GM19463 (cell line): ENCODE measurements at regions not wholly inside any gene's neighbourhood (a gene's known extent, or its start where the extent isn't known, plus 50 kb on each side); places are given as distances from the start of the nearest gene placed in this dataset.
"Not testable (repeated sequence)": the region's sequence is repeated elsewhere in the genome, so short reads cannot be mapped to it uniquely, and the experiment has no call there.

Source experiments
- ATAC-seq: cut with Tn5 transposase; IDR thresholded peaks from one replicate; pipeline ENCODE4 v1.9.1; 2021; ENCODE audit warnings: mild to moderate bottlenecking, moderate library complexity; ENCODE audit not compliant: unreplicated experiment

DNA sequence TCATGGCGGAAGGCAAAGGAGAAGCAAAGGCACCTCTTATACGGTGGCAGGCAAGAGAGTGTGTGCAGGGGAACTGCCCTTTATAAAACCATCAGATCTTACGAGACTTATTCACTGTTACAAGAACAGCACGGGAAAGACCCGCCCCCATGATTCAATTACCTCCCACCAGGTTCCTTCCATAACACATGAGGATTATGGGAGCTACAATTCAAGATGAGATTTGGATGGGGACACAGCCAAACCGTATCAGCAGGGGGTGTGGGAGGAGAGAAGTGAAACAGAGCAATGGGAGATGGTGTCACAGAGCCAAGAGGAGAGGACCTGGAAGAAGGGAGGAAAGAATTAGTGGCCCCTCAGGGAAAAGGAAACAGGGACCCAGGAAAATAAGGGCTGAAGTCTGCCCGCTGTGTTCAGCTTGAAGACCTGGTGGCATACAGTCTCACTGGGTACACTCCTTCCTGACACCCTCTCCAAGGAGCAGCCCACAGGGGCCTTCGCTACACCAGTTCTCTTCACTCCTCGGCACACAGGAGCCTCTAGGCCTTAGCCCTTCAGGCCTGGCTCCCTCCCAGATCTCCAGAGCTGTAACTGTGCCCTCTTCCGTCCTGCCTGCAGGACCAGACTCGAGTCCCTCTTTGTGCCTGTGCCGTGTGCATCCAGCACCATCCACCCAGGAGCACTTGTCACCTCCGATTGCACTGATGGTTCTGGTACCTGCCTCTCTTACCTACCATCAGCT, 262.1 kb downstream of the EIPR1 start:
- no peak for ATAC-seq

DNA sequence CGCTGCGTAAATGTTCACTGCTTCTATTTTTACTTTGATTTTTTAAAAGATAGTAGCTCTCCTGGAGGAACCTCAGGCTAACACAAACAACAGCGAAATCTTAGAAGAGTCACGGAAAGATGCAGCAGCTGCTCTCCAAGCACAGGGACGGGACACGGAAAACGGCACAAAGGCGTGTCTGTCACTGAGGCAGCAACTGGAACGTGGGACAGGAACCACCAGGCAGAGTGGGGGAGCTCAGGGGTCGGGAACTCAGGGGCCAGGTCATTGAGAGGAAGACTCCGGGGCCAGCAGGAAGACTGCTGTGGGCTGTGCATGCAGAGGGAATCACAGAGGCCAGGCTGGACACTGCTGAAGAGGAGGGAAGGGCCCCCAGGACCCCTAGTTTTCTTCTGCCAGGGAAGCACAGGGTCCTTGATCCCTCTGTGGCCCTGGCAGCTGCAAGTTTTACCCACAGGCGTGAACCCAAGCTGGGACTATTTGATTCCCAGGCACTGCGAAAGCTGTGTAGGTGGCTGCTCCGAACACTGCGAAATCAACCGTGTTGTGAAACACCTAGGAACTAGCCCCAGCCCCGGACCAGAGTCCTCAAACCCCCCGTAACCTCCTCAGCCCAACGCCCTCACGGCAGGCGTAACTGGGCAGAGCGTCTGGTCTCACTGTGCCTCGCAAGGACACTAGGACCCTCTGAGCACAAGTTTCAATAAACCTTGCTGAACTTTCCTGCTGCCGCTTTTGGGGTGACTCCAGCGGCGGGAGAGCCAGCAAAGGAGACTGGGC, 263.0 kb downstream of the EIPR1 start:
- ATAC-seq: no peak

DNA sequence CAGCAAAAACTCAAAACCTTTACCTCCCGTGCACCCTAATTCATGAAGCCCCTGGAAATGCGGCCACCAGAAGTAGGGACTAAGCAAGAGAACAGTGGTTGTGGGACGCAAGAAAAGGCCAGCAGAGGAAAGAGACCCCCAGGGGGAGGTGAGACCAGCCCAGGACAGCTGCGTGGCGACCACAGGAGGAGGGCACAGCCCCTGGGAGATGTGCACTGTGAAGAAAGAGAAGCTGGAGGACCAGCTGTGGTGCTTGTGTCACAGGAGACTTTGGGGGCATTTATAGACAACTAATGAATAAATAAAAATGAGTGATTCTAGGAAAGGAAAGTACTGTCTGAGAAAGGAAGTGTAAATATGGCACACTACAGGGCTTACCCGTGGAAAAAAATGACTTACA, 263.8 kb downstream of the EIPR1 start:
- no peak for ATAC-seq

DNA sequence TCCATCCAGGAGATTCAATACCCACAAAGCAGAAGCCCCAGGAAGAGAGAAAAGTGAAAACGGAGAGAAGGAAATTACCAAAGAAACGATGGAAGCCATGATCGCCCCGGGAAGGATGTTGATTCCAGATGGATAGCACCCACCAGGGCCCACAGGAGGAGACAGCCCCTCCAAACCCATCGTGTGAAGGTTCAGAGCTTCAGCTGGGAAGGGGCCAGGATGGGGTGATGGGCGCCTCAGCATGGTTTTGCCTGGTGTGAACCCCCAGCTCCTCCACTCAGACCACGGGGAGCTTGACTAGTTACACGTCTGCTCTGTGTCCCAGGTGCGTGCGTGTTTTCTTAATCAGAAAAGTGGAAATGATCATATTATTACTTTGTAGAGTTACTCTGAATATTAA, 264.5 kb downstream of the EIPR1 start:
- ATAC-seq: no peak

DNA sequence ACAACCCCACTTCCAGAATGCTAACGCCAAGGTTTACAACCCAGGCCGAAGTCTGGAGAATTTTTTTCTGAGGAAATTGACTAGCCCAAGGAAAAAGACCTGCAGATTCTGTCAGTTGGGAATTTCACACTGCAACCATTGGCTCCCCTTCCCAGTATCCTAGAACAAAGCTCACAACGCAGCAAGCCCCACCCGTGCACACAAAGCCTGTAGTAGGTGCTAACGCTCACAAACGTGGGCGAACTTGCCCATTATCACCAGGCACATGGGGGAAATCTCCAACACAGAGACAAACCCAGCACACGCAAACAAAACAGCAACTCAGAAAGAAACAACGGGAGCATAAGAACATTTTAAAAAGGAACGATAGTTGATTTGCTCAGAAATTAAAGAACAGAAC, 265.1 kb downstream of the EIPR1 start:
- no peak for ATAC-seq

DNA sequence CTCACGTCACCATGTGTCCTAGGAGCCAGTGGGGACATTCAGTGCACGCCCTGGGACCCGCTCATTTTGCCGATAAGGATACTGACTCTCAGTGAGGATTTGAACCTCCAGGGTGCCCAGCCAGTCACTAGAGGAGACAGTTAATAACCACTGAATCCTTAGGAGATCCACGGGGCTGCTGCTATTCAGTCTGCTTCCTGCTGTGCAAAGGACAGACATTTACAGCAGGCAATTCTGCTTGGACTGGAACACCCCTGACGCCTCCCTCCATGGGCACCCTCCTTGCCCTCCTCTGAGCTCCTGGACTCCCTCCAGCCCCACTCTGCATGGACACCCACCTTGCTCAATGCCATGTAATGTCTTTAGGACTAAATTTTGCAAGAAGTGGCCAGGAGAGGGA, 265.5 kb downstream of the EIPR1 start:
- ATAC-seq: no peak

DNA sequence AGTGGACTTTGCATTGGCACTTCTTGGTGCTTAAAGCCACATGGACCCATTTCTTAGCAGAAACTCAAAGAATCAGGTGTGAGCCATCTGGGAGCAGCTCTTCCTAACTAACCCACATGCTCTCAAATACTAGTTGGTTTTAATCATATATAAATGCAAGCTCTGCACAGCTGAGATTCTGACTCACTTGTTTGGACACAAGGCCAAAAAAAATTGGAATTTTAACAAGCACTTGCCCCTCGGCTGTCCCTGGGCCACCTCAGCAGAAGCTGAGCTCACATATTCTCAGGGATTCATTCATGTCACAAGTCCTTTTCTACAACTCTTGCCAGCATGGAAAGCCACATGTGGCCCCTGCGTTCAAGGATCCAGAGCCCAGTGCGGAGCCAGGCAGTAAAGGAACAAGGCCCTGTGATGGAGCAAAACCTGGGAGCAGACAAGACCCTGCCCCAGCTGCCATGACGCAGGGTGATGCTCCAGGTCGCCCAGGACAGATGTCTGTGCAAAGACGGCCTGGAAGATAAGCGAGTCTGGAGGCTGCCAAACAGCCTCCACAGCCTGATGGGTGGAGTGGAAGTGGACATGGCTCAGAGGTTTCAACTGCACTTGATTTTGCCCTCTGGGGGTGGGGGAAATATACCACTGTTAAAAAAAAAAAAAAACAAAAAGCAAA, 266.5 kb downstream of the EIPR1 start:
- ATAC-seq: no peak

DNA sequence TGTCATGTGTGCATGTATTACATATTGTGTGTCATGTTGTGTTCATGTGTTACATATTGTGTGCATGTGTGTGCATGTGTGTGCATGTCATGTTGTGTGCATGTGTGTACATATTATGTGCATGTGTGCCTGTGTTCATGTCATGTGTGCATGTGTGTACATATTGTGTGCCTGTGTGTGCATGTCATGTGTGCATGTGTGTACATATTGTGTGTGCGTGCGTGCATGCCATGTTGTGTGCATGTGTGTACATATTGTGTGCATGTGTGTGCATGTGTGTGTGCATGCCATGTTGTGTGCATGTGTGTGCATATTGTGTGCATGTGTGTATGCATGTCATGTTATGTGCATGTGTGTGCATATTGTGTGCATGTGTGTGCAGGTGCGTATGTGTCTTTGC, 267.1 kb downstream of the EIPR1 start:
- ATAC-seq: no peak

DNA sequence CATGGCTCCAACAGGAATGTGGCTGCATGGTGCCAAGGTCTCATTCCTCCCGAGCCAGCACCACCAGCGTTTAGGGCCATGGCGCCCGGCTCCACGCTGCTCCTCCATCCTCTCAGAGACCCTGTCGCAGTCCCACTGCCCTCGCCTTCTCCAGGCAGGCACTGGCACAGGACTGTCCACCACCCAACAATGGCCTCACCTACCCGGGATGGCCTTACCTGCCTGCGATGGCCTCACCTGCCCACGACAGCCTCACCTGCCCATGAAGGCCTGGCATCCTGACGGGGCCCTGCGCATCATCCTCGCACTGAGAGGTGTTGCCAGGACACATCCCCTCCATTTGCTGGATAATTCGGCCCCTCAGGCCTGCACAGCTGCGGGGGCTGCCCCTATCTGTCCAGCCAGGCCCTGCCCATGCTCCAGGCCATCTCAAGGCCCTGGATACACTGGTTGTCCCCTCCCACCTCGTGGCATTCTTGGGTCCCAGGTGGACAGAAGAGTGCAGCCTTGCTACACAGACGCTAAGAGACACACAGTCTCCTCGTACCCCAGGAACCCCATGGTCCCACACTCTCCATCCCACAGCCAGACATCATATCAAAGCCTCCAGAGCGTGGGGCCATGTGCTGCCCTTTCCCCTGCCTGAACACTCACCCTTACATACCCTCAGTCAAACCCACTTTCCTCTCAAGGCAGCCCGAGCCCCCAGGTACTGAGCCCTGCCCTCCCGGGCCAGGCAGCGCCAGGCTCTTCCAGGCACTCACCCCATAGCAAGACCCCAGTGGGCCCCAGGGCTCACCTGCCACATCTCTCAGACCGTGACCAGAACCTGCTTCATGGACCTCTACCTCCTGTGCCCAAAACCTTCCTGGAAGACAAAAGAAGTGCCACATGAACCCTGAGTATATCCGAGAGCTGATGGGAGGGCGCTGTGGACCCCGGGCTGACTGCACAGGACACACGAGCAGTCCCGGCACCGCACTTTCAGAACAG, 268.6 kb downstream of the EIPR1 start:
- no peak for ATAC-seq

DNA sequence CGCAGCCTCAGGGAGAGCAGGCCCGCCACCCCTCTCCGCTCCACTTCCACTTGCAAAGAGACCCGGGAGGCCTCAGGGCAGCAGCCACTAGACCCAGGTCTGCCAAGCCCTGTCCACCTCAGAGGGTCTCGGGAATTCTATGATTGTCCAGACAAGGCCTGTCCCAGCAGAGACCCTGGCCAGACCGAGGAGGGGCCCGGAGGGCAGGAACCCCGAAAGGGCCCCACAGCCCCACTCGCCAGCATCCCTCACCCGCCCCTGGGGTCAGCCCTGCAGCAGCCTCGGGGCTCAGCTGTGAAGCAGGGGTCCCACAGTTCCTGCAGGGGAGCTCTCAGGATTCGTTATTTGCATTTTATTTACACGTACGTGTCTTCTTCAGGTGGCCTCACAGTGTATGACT, 269.5 kb downstream of the EIPR1 start:
- ATAC-seq: no peak

DNA sequence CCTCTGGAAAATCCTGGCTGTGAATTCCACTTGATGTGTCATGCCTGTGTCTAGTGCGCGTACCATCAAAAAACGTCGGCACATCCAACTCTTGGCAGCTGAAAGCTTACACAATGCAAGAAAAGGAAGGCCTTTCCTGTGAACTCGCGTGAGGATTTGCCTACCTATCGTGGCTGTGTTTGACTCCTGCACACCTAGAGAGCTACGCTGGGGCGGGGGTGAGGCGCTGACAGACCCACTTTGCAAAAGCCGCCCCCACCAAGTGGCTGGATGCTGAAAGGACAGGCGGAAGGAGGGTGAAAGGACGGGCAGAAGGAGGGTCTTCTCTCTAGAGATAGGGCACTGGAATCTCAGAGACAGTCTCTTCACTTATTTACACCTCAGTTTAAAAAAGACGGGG, 270.1 kb downstream of the EIPR1 start:
- no peak for ATAC-seq

DNA sequence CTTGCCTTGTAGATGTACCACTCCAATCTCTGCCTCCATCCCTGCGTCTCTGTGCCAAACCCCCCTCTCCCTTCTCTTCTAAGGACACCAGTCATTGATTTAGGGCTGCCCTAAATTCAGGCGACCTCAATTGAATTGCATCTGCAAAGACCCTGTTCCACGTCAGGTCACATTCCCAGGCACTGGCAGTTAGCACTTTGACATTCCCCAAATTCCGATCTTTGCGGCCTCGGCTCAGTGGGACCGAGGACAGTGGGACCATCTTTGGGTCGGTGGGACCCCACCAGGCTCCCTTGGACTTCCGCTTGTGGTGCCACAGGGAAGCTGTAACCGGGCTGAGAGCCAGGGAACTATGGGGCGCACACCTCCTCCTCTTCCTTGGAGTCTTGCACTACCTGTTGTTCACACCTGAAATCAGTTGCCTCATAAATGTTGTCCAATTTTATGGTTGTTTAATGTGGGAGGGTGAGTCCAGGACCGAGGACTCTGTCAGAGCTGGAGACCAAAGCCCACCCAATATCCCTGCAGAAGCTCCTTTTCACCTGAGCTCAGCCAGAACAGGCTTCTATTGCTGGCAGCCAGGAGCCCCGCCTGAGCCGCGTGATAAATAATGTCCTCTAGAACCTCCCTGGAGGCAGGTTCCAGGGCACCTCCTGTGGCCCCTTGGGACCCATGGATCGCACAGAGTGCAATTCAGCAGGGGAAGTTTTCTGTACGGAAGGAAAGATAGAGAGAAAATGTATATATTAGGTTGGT, 271.6 kb downstream of the EIPR1 start:
- no peak for ATAC-seq

DNA sequence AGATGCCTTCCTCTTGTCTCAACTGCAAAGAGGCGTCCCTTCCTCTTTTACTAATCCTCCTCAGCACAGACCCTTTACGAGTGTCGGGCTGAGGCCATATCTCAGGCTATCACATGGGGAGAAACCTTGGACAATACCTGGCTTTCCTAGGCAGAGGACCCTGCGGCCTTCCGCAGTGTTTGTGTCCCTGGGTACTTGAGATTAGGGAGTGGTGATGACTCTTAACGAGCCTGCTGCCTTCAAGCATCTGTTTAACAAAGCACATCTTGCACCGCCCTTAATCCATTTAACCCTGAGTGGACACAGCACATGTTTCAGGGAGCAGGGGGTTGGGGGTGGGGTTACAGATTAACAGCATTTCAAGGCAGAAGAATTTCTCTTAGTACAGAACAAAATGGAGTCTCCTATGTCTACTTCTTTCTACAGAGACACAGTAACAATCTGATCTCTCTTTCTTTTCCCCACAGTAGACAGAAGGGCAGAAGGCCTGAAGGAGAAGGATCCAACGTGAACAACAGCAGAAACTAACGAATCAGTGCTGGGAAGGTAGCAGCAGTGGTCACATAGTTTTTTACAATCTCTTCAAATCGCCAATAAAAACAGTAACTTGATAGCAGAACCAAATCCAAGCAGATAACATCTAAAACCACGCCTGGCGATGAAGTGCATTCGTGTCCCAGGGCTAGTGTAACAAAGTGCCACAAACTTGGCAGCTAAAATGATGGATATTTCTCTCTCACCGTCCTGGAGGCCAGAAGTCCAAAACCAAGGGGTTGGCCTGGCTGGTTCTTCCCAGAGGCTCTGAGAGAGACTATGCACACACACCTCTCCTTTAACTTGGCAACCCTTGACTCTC, 272.4 kb downstream of the EIPR1 start:
- not testable (repeated sequence) for ATAC-seq

DNA sequence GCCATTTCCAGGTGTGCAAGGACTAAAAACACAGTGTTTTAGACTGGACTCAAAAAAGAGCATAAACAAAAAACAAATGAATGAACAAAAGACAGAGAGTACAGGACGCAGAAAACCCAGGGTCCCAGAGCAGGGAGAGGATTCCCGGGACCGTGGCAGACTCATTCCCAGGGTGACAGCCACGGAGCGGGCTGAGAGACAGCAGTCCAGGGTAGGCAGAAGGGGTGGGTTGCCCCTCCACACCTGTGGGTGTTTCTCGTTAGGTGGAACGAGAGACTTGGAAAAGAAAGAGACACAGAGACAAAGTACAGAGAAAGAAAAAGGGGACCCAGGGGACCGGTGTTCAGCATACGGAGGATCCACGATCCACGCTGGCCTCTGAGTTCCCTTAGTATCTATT, 273.4 kb downstream of the EIPR1 start:
- no peak for ATAC-seq

DNA sequence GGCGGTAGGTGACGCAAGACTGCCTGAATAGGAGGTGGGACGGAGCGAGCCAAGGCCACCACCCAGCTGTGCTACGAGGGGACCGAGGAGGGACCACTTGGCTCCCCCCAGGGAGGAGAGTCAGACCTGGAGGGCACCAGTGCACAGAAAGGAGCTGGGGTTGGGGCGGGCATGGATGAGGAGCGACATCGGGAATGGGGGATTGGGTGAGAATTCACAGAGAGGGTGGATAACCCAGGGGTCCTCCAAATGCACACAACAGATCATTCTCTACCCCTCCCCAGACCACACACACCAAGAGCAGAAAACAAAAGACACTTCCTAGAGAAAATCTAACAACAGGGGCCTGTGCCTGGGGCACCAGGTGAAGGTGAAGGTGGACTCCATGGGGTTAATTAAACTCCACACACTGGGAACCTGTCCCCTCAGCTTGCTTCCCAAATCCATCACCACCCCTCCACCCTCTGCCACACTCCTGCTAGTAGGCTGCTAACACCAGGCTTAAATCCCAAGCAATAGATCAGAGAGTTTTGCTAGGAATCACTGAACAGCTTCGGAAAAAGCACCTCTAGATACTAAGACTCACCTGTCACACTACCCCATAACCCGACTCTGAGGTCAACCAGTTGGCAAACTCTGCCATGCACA, 274.6 kb downstream of the EIPR1 start:
- no peak for ATAC-seq

DNA sequence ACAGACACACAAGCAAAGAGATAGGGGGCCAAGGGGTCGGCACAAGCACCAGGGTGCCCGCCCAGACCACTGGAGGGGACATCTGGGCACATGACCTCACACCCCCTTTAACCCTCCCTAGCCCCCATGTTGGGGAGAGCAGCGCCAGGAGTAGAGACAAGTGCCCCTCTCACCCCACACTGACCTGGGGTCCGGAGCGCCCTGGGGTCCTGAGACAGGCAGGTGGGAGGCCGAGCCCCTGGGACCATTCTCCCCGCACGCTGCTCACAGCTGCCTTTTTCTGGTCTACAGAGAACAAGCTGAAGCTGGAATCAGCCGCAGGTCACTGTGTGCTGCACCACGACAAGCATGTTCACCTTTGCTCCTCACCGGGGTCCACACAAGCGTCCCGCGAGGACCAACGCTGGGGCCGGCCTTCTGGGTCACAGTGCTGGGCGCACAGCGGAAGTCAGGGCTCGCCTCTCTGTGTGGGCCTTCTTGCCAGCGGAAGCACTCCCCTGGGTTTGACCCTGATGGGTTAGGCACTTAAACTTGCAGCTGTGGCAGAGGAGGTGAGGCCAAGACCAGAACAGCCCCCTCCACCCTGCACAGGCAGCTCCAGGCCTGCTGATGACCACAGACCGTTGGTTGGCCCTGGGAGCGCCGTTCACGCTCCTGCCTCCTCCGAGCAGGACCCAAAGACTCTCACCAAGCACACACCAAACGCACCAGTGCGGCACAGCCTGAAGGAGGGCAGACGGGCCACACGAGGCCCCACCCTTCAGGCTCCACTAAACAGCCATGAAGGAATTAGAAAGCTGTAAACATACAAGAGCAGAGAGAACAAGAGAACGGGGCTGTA, 275.3 kb downstream of the EIPR1 start:
- ATAC-seq: no peak

DNA sequence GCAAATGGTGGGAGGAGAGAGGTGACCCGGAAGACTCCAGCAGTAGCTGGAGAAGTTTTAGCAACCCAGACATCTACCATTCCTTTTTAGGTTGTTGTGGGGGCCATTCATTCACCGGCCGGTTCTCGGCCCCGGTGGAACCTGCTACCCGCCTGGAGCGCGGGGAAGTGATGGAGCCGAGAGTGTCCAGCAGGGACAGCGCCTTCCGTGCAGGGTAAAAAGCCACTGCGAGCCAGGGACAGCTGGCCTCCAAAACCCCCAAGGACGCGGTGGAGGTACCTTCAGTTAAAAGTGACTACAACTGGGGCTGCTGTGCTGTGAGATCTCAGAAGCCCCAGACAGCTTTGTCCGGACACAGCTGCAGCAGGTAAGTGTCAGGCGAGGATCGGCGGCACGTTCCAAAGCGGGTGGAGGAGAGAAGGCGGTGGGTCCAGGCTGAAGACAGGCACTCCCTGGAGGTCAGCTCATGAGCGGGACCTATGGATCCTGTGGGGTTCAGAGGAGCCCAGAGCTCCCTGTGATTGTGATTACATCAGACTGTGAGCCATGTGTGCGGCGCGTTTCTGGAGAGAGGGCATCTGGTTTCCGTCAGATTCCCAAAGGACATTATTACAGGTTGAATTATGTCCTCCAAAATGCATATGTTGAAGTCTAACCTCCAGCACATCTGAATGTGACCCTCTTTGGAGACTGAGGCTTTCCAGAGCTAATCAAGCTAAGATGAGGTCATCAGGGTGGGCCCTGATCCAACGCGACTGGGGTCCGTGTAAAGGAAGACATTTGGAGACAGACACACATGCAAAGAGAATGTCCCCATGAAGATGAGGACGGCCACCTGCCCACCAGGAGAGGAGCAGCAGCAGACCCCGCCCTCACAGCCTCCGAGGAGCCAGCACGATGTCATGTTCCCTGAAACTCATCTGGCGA, 276.3 kb downstream of the EIPR1 start:
- ATAC-seq: no peak
